SKM-1 treated with dmso at 0.1 percent for 144 hours (cell line): ENCODE measurements at regions not wholly inside any gene's neighbourhood (a gene's known extent, or its start where the extent isn't known, plus 50 kb on each side); places are given as distances from the start of the nearest gene placed in this dataset.
"Not testable (repeated sequence)": the region's sequence is repeated elsewhere in the genome, so short reads cannot be mapped to it uniquely, and the experiment has no call there.

Experiments
- DNase-seq: peaks from one replicate; lab custom pipeline; 2025; ENCODE audit not compliant: unreplicated experiment; lab: John Stamatoyannopoulos, UW

GRCh38 chr6:168834801-168835200 is 393.8 kb downstream of the SMOC2 start:
- DNase-seq = no peak

GRCh38 chr6:168834042-168834587 is 393.1 kb downstream of the SMOC2 start:
- no peak for DNase-seq

DNA sequence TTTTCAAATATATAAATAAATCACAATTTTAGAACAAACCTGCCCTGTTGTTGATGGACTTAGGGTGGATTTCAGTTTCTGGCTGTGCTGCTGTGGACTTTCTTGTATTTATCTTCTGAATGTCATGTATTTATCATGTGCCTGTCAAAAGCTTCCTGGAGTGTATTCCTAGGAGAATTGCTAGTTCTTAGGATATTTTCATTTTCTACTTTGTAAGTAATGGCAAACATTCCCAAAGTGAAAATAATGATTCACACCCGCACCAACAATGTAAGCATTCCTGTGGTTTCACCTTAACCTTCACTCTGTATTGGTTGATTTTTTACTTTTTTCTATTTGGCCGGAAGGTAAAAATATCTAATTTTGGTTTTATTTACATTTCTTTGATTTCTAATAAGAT is 387.8 kb downstream of the SMOC2 start:
- no peak for DNase-seq

GRCh38 chr6:168828035-168828434 is 387.1 kb downstream of the SMOC2 start:
- DNase-seq = no peak

GRCh38 chr6:168827586-168827871 is 386.5 kb downstream of the SMOC2 start:
- DNase-seq = no peak

GRCh38 chr6:168826726-168827585 is 386.0 kb downstream of the SMOC2 start:
- no peak for DNase-seq

GRCh38 chr6:168826078-168826390 is 385.1 kb downstream of the SMOC2 start:
- no peak for DNase-seq

- DNase-seq = no peak
These were observed 384.5 kb downstream of the SMOC2 start for GRCh38 chr6:168825226-168826077.

- DNase-seq = no peak
These were observed 382.6 kb downstream of the SMOC2 start for GRCh38 chr6:168823397-168824212.

DNA sequence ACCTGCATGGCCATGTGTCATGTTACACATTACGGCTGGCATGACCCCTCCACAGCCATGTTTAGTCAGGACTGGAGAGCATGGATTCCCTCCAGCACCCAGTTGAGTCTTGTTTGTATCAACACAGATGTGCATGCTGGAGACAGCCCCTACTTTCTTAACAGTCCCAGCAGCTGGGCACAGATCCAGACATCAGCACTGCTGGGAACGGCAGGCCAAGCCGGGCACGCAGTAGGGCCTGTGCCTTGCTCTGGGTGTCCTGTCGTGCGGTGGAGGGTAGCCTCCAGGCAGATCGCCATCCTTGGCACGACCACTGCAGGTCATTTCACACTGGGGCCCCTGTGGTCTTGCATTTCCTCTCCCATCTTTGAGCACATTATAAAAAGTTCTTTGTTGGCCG is 381.4 kb downstream of the SMOC2 start:
- DNase-seq = no peak

GRCh38 chr6:168819546-168819945 is 378.6 kb downstream of the SMOC2 start:
- no peak for DNase-seq

DNA sequence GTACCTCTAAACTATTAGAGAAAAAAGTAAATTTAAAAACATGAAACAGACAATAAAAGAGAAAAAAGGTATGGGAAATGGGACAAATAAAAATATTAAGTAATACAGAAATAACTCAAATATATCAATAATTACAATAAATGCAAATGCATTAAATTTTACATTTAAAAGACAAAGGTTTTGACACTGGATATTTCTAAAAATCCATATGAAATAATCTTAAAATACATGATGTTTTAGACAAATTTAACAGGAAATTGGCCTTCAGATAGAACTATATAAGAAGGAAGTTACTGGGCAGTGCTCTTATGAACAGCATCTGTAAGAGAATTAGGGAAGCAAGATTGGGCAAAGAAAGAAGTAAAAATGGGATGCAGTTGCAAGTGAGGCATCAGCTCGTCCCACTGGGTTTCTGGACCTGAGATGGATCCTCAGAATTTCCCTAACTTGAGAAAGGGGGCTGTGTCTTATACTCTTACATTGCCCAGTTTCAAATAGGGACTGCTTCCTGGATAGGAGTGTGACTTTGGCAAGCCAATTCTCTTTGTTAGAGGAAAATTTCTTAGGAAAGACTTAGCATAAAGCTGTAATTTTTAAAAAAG is 376.7 kb downstream of the SMOC2 start:
- DNase-seq = no peak

- no peak for DNase-seq
These were observed 374.2 kb downstream of the SMOC2 start for GRCh38 chr6:168815229-168815628.

DNA sequence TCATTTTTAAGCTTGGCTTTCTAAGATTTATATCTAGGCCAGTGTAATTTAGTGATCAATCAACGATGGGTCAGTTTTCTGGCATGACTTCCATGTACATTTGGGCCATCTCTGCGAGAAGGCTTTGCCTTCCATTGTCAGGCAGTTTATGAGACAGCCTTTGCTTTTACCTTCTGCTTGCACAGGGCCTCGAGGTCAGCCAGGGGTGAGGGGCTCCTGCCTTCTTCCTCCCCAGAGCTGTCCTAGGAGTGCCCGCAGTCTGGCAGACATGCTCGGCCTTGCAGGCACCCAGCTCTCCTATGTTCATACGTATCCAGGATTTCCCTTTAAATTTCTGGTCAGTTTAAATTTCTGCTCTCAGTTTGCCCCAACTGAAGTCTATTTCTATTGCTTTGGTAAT is 367.2 kb downstream of the SMOC2 start:
- DNase-seq = no peak

DNA sequence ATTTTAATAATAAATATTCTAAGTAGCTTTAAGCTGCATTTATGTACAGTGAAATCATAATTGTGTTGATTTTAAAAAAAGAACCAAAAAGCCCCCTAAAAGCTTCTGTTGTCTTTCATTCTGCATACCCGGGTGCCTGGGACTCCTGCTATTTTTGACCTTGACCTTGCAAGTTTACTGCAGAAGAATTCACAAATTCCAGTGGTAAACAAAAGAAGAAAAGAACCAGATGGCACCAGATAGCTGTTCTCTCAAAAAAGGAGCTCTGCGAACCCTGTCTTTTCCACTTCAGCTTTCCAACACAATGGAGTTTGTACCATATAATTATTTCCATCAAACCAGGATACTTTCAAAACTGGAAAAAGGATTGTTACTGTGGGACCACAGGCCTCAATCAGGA is 363.3 kb downstream of the SMOC2 start:
- no peak for DNase-seq

DNA sequence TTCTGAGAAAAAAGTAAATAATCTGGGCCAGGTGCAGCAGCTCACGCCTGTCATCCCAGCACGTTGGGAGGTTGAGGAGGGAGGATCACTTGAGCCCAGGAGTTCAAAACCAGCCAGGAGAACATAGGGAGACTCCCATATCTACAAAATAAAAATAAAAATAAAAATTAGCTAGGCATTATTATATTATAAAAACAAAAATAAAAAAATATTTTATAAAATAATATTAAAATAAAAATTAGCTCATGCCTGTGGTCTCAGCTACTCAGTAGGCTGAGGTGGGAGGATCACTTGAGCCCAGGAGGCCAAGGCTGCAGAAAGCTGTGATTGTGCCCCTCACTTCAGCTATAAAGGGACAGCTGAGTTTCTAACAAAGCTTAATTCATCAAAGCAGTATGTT is 362.9 kb downstream of the SMOC2 start:
- no peak for DNase-seq

DNA sequence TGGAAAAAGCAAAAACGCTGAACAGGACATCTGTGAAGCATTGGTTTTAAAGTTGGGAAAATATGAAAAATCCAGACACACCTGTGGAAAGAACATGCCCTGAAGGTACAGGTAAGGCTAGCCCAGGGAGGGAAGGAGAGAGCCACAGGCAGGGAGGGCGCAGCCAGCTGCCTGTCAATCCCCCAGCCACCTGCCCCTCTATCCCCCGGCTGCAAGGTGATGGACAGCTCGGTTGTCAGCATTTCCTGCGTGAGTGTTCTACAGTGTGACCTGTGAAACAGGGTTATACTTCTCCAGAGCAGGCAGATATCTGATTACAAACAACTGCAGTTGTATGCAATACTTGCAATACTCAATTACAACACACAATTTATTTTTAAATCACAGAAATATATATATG is 358.1 kb downstream of the SMOC2 start:
- no peak for DNase-seq

- DNase-seq = no peak
These were observed 355.1 kb downstream of the SMOC2 start for GRCh38 chr6:168796106-168796505.

GRCh38 chr6:168795611-168796010 is 354.6 kb downstream of the SMOC2 start:
- not testable (repeated sequence) for DNase-seq

DNA sequence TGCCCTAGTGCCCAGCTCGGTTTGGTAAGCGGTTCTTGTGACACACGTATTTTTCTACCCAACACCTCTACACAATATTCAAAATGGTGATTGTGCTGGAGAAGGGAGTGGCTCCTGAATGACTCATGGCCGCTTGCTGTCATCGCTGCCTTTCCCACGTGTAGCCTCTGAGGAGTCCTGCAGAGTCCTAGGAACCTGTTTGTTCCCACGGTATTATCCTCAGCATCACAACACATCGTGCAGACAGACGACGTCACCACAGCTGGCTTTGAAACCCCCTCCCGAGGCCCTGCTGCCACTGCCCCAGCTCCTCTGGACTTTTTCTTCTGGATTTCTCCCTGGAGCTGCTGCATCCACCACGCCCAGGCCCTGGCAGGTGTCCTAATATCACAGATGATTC is 353.5 kb downstream of the SMOC2 start:
- DNase-seq = no peak

GRCh38 chr6:168793649-168794048 is 352.7 kb downstream of the SMOC2 start:
- no peak for DNase-seq
